Ovary (tissue), 3 donors: ENCODE measurements at regions not wholly inside any gene's neighbourhood (a gene's known extent, or its start where the extent isn't known, plus 50 kb on each side); places are given as distances from the start of the nearest gene placed in this dataset.

Experiments
- EP300 ChIP-seq: sonication (generic); formaldehyde crosslinking; IDR thresholded peaks from one replicate; pipeline ENCODE4 v1.6.1; 2017; ENCODE audit warnings: antibody characterized with exemption
- TF ChIP-seq, protein P1 (sequence below), 3 donors: fragments of 450-650 bp in 2 of 3; fragments of 200-600 bp in 1 of 3; IDR thresholded peaks; one replicate each; pipeline versions ENCODE4 v1.5.1 to v1.8.0; 2016 to 2022; ENCODE audit warnings: antibody characterized with exemption in 3 of 3, mild to moderate bottlenecking in 1 of 3
- donor health status: DM: no; HTN: no; CAD: no.

DNA sequence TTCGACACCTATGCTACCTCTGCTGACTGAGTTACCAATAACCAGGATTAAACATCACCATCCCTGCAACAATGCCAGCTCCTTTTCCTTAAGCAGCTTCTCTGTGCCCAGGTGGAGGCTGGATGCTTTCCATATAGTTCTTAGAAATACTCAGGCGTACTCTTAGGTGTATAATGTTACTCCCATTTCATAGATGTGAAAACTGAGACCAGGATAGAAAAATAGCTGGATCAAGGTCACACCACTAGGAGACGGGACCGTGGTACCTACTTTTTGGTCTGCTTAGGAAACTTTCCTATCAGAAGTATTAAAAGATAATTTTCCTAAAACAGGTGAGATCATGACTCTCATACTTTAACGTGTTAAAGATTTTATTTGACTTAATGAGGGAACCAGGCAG, 141.7 kb upstream of the RPL38 start:
- TF ChIP-seq, protein P1, sequence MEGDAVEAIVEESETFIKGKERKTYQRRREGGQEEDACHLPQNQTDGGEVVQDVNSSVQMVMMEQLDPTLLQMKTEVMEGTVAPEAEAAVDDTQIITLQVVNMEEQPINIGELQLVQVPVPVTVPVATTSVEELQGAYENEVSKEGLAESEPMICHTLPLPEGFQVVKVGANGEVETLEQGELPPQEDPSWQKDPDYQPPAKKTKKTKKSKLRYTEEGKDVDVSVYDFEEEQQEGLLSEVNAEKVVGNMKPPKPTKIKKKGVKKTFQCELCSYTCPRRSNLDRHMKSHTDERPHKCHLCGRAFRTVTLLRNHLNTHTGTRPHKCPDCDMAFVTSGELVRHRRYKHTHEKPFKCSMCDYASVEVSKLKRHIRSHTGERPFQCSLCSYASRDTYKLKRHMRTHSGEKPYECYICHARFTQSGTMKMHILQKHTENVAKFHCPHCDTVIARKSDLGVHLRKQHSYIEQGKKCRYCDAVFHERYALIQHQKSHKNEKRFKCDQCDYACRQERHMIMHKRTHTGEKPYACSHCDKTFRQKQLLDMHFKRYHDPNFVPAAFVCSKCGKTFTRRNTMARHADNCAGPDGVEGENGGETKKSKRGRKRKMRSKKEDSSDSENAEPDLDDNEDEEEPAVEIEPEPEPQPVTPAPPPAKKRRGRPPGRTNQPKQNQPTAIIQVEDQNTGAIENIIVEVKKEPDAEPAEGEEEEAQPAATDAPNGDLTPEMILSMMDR (IDR thresholded peaks at IDR 0.05) = no peak
- TF ChIP-seq EP300 = no peak
